AG04450 (cell line): ENCODE measurements at regions not wholly inside any gene's neighbourhood (a gene's known extent, or its start where the extent isn't known, plus 50 kb on each side); places are given as distances from the start of the nearest gene placed in this dataset.

ENCODE experiments used
- CTCF ChIA-PET: fragments of 300-600, 350-600 bp; formaldehyde crosslinking; extraction: SDS; loops from one replicate; lab custom pipeline; 2022; ENCODE audit warnings: antibody characterized with exemption, inconsistent platforms; lab: Charles Lee
- POLR2A ChIA-PET: fragments of 350-600 bp; formaldehyde crosslinking; extraction: SDS; loops from one replicate; lab custom pipeline; 2021; ENCODE audit warnings: antibody characterized with exemption, inconsistent platforms; lab: Yijun Ruan, JAX
- DNase-seq: peaks from one replicate; pipeline ENCODE4 v3.0.0-alpha.2; 2011; ENCODE audit warnings: low read depth, low spot score
- H3K27ac ChIP-seq: one replicate; pipeline ENCODE4 v1.5.1; 2012; ENCODE audit warnings: low read depth, low read length, control low read depth
- H3K27me3 ChIP-seq: one replicate; pipeline ENCODE4 v1.6.0; 2012; ENCODE audit warnings: low read length; ENCODE audit not compliant: control insufficient read depth, insufficient read depth
- H3K4me3 ChIP-seq: 2 replicates; pipeline ENCODE4 v1.5.1; 2011; ENCODE audit warnings: mild to moderate bottlenecking, low read depth, low read length, control low read depth
- H3K9me3 ChIP-seq: 2 replicates; pipeline ENCODE4 v1.5.1; 2012; ENCODE audit warnings: low read length; ENCODE audit not compliant: control insufficient read depth, insufficient read depth
- CTCF ChIP-seq: IDR thresholded peaks from 2 replicates; pipeline ENCODE4 v1.5.1; 2011; ENCODE audit warnings: low read depth, low read length, control low read depth, inconsistent platforms

- H3K4me3 ChIP-seq: no peak overlapping the region
- no peak overlapping the region for H3K27ac ChIP-seq
- no peak for TF ChIP-seq CTCF
- no peak for DNase-seq
- no peaks in the 10 kb centered on the region for H3K27me3 ChIP-seq
- ChIA-PET CTCF (no interaction called here), POLR2A (no interaction called here)
- no peaks in the 10 kb centered on the region for H3K9me3 ChIP-seq
These were observed 193.5 kb upstream of the AMOT start for GRCh38 chrX:113033966-113034680.

- POLR2A ChIA-PET: no interaction called here
These were observed 179.3 kb upstream of the AMOT start for GRCh38 chrX:113019958-113020357.

GRCh38 chrX:113009837-113010236 lies 169.2 kb upstream of the AMOT start:
- H3K4me3 ChIP-seq: no peak overlapping the region
- ChIA-PET CTCF (no interaction called here), POLR2A (no interaction called here)
- no peaks in the 10 kb centered on the region for H3K27me3 ChIP-seq
- no peak overlapping the region for H3K27ac ChIP-seq
- peaks cover 3% of the 10 kb centered on the region; the same call in 1 of the 2 replicates for H3K9me3 ChIP-seq
- no peak for DNase-seq
- no peak for TF ChIP-seq CTCF

More at GRCh38 chrX:113019958-113020357, 179.3 kb upstream of the AMOT start:
- Histone ChIP-seq H3K27ac (no peak overlapping the region), H3K4me3 (no peak overlapping the region), H3K27me3 (no peaks in the 10 kb centered on the region), H3K9me3 (no peaks in the 10 kb centered on the region)
- DNase-seq: no peak
- TF ChIP-seq CTCF: no peak
- CTCF ChIA-PET: no interaction called here

GRCh38 chrX:113009029-113009428 lies 168.4 kb upstream of the AMOT start:
- CTCF ChIA-PET: no interaction called here
- Histone ChIP-seq H3K9me3 (peaks cover 3% of the 10 kb centered on the region; the same call in 1 of the 2 replicates), H3K27me3 (no peaks in the 10 kb centered on the region), H3K27ac (no peak overlapping the region), H3K4me3 (no peak overlapping the region)
- DNase-seq: no peak
- POLR2A ChIA-PET: no interaction called here
- TF ChIP-seq CTCF: no peak

- Histone ChIP-seq H3K9me3 (no peaks in the 10 kb centered on the region), H3K4me3 (no peak overlapping the region), H3K27me3 (no peaks in the 10 kb centered on the region), H3K27ac (no peak overlapping the region)
- POLR2A ChIA-PET: no interaction called here
- 0 out of 2 replicates have a peak, but pooled peaks have one; percentile 4 for TF ChIP-seq CTCF
- CTCF ChIA-PET: no interaction called here
- no peak for DNase-seq
These were observed 161.2 kb upstream of the AMOT start for GRCh38 chrX:113001836-113002235.
